DND-41 (cell line): ENCODE measurements at regions not wholly inside any gene's neighbourhood (a gene's known extent, or its start where the extent isn't known, plus 50 kb on each side); places are given as distances from the start of the nearest gene placed in this dataset.

Experiments used
- EZH2 ChIP-seq: IDR thresholded peaks from 3 replicates; pipeline ENCODE4 v1.6.1; 2012; ENCODE audit warnings: borderline replicate concordance, low read depth, mild to moderate bottlenecking, moderate library complexity, low read length, inconsistent platforms; ENCODE audit not compliant: severe bottlenecking
- TF ChIP-seq, protein P1 (sequence below): IDR thresholded peaks from 2 replicates; pipeline ENCODE4 v1.5.1; 2012; ENCODE audit warnings: borderline replicate concordance, low read length, moderate library complexity, mild to moderate bottlenecking; ENCODE audit not compliant: poor library complexity, severe bottlenecking; ENCODE audit errors: extremely low read depth

DNA sequence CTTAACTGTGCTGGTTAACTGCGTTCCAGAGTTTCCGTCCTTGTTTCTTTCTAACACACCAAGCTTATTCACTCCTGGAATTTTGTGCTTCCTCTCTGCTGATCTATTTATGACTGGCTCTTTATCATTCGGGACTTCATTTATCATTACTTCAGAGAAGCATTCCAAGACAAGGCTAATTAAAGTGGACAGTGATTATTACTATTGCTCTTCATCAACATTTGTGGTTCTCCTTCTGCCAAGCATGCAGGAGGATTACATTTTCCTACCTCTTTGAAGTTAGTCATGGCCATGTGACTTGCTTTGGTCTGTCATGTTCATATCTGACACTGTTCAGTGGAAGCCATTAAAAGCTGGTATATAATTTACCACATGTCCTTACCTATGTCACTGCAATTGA, 172.4 kb upstream of the AGR3 start:
- no peak for TF ChIP-seq EZH2
- TF ChIP-seq, protein P1, sequence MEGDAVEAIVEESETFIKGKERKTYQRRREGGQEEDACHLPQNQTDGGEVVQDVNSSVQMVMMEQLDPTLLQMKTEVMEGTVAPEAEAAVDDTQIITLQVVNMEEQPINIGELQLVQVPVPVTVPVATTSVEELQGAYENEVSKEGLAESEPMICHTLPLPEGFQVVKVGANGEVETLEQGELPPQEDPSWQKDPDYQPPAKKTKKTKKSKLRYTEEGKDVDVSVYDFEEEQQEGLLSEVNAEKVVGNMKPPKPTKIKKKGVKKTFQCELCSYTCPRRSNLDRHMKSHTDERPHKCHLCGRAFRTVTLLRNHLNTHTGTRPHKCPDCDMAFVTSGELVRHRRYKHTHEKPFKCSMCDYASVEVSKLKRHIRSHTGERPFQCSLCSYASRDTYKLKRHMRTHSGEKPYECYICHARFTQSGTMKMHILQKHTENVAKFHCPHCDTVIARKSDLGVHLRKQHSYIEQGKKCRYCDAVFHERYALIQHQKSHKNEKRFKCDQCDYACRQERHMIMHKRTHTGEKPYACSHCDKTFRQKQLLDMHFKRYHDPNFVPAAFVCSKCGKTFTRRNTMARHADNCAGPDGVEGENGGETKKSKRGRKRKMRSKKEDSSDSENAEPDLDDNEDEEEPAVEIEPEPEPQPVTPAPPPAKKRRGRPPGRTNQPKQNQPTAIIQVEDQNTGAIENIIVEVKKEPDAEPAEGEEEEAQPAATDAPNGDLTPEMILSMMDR, result no peak
